GM10266 (cell line): ENCODE measurements at regions not wholly inside any gene's neighbourhood (a gene's known extent, or its start where the extent isn't known, plus 50 kb on each side); places are given as distances from the start of the nearest gene placed in this dataset.

ENCODE experiments used
- DNase-seq: peaks from one replicate; pipeline ENCODE4 v3.0.0; 2012; ENCODE audit errors: extremely low spot score
- TF ChIP-seq, protein P1 (sequence below): IDR thresholded peaks from 2 replicates; pipeline ENCODE4 v1.5.1; 2012; ENCODE audit warnings: mild to moderate bottlenecking, low read depth; ENCODE audit not compliant: control insufficient read depth, insufficient read depth; ENCODE audit errors: missing control alignments

DNA sequence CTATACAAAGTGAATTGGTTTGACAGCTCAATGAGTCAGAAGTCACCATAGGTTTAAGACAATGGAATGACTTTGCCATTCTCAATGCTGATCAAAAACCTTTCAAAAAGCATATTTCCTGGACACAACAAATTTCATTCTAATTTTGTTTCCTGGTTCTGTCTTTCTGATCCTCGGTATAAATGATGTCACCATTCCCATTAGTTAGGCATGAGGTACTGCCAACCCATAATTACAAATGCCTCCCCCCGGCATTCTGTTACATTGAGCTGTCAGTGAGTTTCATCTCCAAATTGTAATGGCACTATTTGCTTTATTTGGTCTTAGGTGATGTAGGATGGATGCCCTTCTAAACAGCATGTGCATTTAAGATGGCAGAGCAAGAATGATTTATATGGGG, 81.7 kb upstream of the NFE2L3 start:
- DNase-seq = no peak
- TF ChIP-seq, protein P1, sequence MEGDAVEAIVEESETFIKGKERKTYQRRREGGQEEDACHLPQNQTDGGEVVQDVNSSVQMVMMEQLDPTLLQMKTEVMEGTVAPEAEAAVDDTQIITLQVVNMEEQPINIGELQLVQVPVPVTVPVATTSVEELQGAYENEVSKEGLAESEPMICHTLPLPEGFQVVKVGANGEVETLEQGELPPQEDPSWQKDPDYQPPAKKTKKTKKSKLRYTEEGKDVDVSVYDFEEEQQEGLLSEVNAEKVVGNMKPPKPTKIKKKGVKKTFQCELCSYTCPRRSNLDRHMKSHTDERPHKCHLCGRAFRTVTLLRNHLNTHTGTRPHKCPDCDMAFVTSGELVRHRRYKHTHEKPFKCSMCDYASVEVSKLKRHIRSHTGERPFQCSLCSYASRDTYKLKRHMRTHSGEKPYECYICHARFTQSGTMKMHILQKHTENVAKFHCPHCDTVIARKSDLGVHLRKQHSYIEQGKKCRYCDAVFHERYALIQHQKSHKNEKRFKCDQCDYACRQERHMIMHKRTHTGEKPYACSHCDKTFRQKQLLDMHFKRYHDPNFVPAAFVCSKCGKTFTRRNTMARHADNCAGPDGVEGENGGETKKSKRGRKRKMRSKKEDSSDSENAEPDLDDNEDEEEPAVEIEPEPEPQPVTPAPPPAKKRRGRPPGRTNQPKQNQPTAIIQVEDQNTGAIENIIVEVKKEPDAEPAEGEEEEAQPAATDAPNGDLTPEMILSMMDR = no peak

DNA sequence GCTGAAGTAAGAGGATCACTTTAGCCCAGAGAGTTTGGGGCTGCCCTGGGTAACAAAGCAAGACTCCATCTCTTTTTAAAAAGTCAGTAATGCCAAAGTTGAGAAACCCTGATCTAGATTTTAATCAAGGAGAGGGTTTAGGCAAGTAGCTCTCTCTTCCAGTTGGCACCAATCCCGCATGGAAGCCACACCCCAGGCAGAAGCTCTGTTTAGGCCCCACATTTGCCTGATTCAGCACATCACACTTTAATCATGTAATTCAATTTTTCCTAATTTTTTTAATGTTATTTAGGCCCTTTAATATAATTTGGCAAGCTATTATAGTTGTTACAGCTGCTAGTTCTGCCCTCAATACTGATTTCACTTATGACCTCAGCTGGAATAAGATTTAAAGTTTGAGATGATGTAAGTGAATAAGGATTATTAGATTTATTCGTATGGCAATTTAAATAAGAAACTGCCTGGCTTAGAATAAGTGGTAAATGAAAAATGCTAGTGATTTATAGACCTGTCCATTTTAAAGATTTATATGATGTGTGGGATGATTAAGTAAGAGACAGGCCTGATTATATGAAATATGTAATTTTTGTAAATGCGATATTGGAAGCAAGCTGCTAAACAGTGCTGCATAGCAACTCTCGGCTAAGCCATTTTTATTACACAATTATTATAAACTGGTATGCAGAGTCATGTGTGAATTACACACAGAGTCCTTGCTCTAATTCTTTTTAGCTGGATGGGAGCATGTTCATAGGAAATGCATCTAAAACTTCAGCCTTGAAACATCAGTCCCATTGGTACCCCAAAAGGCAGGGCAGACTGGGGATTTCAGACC, 80.2 kb upstream of the NFE2L3 start:
- TF ChIP-seq, protein P1 = no peak
- no peak for DNase-seq

- TF ChIP-seq, protein P1 = no peak
- DNase-seq = no peak
These were observed 79.0 kb upstream of the NFE2L3 start for GRCh38 chr7:26073041-26073440.

GRCh38 chr7:26074919-26075318, 77.1 kb upstream of the NFE2L3 start:
- DNase-seq = no peak
- TF ChIP-seq, protein P1 = no peak

GRCh38 chr7:26076691-26077090, 75.3 kb upstream of the NFE2L3 start:
- DNase-seq = no peak
- TF ChIP-seq, protein P1 = no peak

DNA sequence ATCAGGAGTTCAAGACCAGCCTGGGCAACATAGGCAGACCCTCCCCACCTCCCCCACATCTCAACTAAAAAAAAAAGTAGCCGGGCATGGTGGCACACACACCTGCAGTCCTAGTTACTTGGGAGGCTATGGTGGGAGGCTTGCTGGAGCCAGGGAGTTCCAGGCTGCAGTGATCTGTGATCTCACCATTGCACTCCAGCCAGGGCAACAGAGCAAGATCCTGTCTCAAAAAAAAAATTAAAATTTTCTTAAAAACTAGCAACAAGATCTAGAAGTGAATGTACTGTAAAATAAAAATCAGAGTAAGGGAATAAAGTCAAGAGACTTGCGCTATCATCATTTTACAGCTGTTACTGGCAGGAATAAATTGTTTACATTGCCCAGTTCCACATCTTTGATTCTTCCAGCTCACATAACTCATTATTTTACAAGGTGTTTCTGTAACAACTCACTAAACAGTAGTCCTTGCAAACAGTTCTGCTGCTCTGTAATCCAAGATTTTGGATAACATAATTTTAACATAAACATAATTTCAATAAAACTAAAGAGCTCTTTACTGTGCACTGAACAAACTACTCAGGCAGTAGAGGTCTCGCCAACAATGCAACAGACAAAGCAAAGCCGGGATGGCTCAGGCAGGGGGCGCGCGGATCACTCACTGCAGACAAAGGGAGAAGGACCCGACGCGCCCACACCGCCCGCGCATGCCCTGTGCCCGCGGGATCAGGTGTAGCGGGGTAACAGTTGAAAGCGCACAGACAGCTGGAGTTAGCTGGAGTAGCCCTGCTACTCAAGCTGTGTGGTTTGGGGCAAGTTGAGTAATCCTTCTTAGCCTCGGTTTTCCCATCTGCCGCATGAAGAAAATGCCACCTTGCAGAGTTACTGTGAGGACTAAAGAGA, 73.3 kb upstream of the NFE2L3 start:
- TF ChIP-seq, protein P1 = peak; percentile 70
- DNase-seq = peak; percentile 56
